A172 (cell line): ENCODE measurements at regions not wholly inside any gene's neighbourhood (a gene's known extent, or its start where the extent isn't known, plus 50 kb on each side); places are given as distances from the start of the nearest gene placed in this dataset.
A peak's percentile ranks its signal among the peaks of the same experiment; 100 is the strongest.

Experiments
- DNase-seq: peaks from one replicate; pipeline ENCODE4 v3.0.0-alpha.2; 2015; ENCODE audit warnings: low spot score

DNA sequence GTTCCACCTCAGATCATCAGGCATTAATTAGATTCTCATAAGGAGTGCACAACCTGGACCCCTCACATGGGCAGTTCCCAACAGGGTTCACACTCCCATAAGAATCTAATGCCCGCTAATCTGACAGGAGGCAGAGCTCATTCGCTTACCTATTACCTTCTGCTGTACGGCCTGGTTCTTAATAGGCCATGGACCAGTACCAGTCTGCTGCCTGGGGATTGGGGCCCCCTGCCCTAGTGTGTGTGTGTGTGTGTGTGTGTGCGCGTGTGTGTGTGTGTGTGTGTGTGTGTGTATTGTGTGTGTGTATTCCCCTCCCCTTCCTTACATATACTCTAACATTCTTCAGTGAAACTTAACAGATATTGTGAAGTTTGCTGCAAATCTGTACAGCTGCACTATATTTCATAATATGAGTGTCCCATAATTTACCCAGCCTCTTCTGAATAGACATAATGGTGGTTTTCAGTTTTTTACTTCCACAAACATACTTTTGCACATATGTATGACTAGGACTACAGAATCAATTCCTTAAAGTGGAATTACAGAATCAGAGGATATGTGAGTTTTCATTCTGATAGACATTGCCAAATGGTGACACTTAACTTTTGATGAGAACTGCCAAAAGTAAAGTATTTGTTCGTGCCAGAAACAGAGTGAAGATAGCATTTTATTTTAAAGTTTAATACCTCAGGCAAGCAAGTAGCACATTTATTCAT, 205.2 kb upstream of the EEA1 start:
- no peak for DNase-seq

DNA sequence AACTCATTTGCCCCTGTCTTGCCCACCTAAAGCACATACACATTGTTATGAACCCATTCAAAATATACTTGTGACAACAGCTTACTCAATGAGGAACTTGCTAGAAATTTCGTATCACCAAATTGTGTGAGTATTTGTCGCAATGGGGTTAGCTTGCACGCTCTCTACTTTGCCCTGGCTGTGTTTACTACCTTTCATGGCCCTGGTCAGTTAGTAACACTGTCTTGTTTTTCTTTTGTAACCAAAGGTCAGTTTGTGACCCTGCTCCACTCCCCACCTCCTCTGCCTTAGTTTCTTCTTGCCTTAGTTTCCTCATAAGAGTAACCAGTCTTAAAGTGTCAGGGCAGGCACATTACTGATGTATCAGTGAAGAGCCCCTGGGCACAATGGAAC, 205.8 kb upstream of the EEA1 start:
- DNase-seq = no peak

DNA sequence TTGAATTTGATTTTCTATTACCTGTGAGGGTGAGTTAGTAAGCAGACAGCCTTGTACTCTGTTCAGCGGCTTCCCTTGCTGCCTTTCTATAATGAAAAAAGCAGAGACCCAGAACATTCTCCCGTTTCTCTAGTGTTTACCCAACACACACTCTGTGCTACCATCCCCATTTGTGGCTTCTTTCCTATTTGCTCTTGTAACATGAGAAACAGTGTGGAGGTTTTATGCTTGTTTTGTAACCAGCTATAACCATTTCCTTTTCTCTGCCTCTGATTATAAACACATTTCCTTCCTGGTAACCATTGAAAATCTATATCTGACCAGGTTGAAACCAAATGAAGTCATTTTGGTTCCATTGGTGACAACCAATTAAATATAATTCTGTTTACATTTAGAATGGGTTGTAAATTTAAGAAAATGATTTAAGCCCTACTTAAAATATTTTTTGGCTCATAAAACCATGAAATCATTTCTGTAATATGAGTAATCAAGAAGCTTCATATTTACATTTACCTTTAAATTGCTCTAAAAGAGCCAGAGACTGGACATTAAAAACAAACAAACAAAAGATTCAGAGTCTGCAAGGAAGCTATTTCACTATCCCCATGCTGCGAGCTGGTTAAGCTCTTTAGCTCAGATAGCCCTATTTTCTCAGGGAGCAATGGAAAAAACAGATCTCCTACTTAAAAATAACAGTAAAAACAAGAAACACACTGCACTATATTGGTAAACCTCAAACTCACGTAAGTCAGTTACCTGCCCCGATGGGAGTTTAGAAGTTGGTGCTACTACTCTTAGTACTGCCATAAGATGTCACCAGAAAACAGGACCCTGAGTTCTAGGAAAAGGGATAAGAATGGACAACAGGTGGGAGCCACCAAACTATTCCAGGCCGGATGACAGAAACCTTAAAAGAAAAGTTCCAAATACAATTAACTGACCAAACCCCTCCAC, 206.5 kb upstream of the EEA1 start:
- DNase-seq = no peak

DNA sequence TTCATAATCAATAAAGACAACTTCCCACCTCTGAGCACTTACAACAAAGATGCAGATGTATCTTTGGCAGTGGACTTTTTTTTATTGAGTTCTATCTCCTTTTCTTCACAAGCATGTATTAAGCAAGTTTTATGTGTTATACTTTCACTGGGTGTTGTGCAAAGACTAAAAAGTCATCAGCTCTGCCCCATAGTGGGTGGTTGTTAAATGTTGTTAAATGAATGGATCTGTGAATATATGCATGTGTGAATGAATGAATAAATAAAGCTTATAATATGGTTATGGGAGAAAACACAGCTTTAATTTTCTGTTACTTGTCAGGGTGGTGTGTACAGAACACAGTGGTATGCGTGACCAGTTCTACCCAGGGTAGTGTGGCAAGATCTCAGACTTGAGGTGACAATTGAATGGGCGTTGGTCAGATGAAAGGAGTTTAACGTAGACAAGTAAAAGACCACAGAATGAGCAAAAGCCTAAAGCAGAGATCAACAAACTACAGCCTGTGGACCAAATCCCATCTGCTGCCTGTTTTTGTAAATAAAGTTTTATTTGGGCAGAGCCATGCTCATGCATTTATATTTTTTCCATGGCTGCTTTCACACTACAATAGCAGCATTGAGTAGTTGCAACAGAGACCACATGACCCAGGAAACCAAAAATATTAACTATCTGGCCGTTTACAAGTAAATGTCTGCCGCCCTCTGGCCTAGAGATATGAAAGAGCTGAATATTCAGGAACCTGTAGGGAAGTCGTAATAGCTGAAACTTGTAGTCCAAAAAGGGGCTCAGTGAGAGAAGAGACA, 207.4 kb upstream of the EEA1 start:
- DNase-seq = no peak

- DNase-seq = peak; percentile 66
Measured at GRCh38 chr12:93137656-93138612, 208.8 kb upstream of the EEA1 start.

DNA sequence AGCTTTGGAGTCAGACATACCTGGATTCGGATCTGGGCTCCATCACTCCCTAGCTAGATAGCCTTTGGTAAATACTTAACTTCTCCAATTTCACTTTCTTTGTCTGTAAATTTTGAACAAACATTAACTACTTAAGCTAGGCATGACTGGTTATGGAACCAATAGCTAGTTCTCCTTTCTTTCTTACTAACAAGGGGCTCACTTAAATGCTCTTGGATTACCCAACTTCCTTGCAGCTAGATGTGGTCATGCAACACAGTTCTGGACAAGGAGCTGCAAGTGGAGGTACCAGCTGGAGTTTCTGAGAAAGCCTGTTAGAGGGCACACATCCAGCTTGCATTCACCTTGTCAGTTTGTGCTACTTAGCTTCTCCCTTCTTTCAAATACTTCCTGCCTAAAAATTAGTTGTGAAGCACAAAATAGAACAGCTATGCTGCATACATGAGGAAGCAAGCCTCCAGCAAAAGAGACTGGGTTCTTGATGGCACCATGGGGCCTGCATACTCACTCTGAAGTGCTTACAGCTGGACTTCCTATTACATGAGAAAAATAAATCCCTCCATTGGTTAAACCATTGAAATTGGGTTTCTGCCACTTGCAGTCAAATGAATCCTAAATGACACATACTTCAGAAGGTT, 210.1 kb upstream of the EEA1 start:
- no peak for DNase-seq

- DNase-seq = no peak
Measured at GRCh38 chr12:93140325-93140724, 211.2 kb upstream of the EEA1 start.

DNA sequence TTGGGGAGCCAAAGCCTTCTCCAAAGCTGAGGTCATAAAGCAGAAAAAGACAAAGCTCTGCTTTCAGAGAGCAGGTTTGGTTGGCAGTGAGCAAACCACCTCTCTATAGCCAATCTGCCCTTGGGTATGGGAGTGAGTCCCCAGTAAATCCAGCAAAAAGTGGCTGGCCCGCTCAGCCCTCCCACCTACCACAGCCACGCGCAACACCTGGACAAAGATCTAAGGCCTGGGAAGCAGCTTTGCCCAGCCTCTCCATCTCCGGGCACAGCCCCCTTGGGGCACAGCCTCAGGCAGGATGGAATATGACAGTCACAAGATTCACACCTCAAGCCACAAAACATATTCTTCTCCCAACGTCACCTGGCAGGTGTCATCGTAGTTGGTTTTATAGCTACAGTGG, 211.7 kb upstream of the EEA1 start:
- DNase-seq = no peak

- DNase-seq = no peak
Measured at GRCh38 chr12:93142881-93143280, 213.8 kb upstream of the EEA1 start.

- DNase-seq = no peak
Measured at GRCh38 chr12:93144109-93144508, 215.0 kb upstream of the EEA1 start.

- no peak for DNase-seq
Measured at GRCh38 chr12:93145086-93145485, 216.0 kb upstream of the EEA1 start.

- DNase-seq = no peak
Measured at GRCh38 chr12:93146263-93146939, 217.3 kb upstream of the EEA1 start.

DNA sequence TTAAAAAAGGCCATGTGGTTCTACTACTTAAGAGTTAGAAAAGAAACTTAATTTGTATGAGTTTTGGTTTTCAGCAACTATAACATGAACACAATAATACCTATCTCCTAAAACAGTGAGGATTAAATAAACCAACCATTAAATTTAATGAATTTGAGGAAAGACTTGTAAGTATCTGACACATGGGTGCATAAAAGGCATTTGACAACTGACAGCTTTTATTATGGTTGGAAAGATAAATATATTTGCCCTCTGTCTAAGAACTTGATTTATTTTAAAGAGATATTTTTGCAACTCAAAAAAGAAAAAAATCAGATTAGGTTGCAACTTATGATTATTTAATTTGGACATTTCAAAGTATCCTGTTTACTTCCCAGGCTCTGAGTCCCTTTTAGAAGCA, 217.9 kb upstream of the EEA1 start:
- DNase-seq = no peak

- no peak for DNase-seq
Measured at GRCh38 chr12:93148412-93148811, 219.3 kb upstream of the EEA1 start.

GRCh38 chr12:93149229-93149628, 220.1 kb upstream of the EEA1 start:
- DNase-seq = no peak

DNA sequence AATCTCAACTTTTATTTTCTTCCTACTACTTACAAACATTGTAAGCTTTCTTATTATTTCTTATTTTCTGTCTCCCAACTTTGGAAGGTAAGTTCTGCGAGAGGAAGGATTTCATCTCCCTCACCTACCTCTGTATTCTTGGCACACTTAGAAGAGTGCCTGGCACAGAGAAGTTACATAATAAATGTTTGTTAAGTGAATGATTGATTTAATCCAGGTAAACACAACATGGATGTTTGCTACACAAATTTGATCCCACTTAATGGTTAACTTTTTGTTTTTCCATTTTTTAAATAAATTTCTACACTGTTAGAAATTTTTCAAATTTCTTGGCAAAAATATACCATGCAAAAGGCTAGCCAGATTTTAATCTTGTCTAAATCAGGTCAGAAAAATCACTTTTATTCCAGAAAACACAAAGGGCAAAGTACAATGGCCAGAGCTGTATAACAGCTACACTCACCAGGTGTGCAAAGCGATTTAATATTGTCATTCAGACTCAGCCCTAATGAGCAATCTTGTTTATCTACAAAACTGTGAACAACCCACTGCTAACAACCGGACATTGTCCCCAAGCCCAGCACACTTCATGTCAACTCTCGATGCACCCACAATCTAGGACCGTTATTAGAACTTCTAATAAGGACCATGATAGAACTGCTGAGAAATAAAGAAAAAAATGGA, 222.1 kb upstream of the EEA1 start:
- DNase-seq = no peak

DNA sequence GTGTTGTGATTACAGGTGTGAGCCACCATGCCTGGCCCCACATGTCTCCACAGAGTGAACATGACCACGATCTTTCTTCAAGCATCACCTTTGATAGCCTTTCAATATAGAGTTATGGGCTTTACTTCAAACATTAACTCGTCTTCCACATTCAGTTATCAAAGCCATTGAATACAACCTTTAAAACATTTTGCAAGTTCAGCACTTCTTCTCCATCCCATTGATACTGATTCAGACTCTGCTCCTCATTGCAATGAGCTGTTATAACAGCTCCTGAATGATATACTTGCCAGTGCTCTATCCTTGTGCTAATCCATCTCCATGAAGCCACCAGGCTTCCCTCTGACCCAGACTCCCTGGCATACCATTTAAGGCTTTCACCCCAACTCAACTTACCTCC, 223.5 kb upstream of the EEA1 start:
- no peak for DNase-seq

DNA sequence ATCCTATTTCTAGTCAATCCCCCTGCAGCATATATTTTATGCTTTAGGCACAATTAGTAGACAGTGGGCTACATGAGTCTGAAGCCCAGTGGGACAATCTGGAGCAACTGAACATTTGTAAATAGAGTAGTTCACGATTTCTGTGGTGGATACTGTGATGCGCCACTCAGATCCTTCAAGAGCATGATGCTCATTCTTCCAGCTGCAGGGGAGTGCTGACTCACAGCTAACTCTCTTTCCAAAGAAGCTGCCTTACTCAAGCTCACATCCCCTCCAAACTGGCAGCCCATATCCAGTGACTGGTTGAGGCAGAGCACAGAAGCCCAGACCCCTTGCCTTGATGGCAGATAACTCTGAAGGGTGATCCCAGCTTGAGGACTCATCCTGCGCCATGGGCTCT, 224.2 kb upstream of the EEA1 start:
- no peak for DNase-seq

- DNase-seq = no peak
Measured at GRCh38 chr12:93154096-93154728, 223.5 kb upstream of the NUDT4 start.
